ENCODE measurements at regions not wholly inside any gene's neighbourhood (a gene's known extent, or its start where the extent isn't known, plus 50 kb on each side); places are given as distances from the start of the nearest gene placed in this dataset.

GRCh38 chrX:1134156-1134555 lies 78.3 kb downstream of the CRLF2 start (continued):
- TF ChIP-seq, protein P1, sequence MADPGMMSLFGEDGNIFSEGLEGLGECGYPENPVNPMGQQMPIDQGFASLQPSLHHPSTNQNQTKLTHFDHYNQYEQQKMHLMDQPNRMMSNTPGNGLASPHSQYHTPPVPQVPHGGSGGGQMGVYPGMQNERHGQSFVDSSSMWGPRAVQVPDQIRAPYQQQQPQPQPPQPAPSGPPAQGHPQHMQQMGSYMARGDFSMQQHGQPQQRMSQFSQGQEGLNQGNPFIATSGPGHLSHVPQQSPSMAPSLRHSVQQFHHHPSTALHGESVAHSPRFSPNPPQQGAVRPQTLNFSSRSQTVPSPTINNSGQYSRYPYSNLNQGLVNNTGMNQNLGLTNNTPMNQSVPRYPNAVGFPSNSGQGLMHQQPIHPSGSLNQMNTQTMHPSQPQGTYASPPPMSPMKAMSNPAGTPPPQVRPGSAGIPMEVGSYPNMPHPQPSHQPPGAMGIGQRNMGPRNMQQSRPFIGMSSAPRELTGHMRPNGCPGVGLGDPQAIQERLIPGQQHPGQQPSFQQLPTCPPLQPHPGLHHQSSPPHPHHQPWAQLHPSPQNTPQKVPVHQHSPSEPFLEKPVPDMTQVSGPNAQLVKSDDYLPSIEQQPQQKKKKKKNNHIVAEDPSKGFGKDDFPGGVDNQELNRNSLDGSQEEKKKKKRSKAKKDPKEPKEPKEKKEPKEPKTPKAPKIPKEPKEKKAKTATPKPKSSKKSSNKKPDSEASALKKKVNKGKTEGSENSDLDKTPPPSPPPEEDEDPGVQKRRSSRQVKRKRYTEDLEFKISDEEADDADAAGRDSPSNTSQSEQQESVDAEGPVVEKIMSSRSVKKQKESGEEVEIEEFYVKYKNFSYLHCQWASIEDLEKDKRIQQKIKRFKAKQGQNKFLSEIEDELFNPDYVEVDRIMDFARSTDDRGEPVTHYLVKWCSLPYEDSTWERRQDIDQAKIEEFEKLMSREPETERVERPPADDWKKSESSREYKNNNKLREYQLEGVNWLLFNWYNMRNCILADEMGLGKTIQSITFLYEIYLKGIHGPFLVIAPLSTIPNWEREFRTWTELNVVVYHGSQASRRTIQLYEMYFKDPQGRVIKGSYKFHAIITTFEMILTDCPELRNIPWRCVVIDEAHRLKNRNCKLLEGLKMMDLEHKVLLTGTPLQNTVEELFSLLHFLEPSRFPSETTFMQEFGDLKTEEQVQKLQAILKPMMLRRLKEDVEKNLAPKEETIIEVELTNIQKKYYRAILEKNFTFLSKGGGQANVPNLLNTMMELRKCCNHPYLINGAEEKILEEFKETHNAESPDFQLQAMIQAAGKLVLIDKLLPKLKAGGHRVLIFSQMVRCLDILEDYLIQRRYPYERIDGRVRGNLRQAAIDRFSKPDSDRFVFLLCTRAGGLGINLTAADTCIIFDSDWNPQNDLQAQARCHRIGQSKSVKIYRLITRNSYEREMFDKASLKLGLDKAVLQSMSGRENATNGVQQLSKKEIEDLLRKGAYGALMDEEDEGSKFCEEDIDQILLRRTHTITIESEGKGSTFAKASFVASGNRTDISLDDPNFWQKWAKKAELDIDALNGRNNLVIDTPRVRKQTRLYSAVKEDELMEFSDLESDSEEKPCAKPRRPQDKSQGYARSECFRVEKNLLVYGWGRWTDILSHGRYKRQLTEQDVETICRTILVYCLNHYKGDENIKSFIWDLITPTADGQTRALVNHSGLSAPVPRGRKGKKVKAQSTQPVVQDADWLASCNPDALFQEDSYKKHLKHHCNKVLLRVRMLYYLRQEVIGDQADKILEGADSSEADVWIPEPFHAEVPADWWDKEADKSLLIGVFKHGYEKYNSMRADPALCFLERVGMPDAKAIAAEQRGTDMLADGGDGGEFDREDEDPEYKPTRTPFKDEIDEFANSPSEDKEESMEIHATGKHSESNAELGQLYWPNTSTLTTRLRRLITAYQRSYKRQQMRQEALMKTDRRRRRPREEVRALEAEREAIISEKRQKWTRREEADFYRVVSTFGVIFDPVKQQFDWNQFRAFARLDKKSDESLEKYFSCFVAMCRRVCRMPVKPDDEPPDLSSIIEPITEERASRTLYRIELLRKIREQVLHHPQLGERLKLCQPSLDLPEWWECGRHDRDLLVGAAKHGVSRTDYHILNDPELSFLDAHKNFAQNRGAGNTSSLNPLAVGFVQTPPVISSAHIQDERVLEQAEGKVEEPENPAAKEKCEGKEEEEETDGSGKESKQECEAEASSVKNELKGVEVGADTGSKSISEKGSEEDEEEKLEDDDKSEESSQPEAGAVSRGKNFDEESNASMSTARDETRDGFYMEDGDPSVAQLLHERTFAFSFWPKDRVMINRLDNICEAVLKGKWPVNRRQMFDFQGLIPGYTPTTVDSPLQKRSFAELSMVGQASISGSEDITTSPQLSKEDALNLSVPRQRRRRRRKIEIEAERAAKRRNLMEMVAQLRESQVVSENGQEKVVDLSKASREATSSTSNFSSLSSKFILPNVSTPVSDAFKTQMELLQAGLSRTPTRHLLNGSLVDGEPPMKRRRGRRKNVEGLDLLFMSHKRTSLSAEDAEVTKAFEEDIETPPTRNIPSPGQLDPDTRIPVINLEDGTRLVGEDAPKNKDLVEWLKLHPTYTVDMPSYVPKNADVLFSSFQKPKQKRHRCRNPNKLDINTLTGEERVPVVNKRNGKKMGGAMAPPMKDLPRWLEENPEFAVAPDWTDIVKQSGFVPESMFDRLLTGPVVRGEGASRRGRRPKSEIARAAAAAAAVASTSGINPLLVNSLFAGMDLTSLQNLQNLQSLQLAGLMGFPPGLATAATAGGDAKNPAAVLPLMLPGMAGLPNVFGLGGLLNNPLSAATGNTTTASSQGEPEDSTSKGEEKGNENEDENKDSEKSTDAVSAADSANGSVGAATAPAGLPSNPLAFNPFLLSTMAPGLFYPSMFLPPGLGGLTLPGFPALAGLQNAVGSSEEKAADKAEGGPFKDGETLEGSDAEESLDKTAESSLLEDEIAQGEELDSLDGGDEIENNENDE (IDR thresholded peaks at IDR 0.05; ENCODE audit: insufficient replicate concordance, low read length) = no peak

All from H1 (cell line).